NCI-H2029 treated with DMSO at 0.1 percent for 48 hours (cell line): ENCODE measurements at regions not wholly inside any gene's neighbourhood (a gene's known extent, or its start where the extent isn't known, plus 50 kb on each side); places are given as distances from the start of the nearest gene placed in this dataset.

Experiments
- DNase-seq: peaks from one replicate; lab custom pipeline; 2025; lab: John Stamatoyannopoulos, UW

- no peak for DNase-seq
These were observed 115.8 kb upstream of the SERTAD2 start for GRCh38 chr2:64769392-64770044.

- peak; percentile 29 for DNase-seq
These were observed 116.5 kb upstream of the SERTAD2 start for GRCh38 chr2:64770137-64770780.

DNA sequence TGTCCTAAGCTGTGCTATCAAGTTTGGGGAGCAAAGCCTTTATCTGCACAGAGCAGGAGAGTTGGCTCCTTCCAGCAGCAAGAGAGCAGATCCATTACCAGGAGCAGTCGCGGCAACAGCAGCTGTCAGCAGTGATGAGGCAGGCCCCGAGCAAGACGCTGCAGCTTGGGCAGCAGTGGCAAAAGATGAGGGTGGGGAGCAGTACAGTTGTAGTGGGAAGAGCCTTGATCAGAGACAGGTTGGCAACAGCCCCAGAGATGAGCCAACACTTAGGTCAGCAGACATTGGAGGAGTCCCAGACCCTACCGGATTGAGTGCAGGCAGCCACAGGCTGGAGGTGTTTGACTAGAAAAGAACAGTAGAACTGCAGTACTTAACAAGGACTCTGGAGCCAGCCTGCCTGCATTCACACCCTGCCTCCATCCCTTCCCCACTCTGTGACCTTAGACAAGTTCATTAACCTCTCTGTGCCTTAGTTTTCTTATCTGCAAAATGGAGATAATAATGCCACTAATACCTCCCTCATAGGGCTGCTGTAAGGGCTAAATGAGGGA lies 117.1 kb upstream of the SERTAD2 start:
- DNase-seq = peak; percentile 54

GRCh38 chr2:64771737-64772136 lies 118.0 kb upstream of the SERTAD2 start:
- no peak for DNase-seq

GRCh38 chr2:64773461-64774118 lies 119.9 kb upstream of the SERTAD2 start:
- DNase-seq = no peak

- no peak for DNase-seq
These were observed 124.1 kb upstream of the SERTAD2 start for GRCh38 chr2:64777841-64778240.

DNA sequence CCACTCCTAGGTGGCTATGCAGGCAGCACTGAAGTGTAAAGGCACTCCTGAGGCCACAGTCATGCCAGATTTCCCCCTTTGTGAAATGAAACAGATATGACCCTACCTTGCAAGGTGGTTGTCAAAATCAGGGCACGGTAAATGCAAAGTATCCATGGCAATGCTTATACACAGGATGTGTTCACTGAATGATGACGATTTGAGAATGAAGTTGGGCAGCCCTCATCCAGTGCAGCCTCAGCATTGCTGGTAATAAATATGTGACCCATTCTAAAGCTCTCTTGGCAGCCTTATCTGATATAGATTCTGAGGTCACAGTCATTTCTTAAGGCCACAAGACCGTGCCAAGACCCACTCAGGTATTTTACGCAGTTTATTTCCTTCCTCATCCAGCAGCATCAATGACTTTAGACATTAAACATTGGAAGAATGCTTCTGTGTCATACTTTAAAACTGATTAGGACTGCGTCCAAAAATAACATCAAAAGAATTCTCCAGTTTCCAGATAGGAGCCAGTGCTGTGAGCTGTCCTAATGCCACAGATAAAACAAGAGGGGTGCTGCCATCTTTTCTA lies 125.5 kb upstream of the SERTAD2 start:
- no peak for DNase-seq

DNA sequence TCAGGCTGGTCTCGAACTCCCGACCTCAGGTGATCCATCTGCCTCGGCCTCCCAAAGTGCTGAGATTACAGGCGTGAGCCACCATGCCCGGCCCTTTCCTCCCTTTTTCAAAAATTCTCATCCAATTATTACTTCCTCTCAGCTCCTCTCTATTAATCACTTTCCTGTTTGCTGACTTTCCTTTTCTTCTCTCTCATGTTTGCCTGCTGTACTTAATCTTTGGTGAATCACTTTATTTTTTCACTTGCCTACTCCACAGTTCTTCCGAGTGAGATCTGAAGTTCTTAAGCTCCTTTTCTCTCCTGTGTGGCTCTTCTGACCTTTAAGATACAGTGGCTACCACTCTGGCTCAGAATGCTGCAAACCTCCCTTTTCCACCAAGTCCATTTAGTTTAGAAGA lies 126.3 kb upstream of the SERTAD2 start:
- DNase-seq = no peak

DNA sequence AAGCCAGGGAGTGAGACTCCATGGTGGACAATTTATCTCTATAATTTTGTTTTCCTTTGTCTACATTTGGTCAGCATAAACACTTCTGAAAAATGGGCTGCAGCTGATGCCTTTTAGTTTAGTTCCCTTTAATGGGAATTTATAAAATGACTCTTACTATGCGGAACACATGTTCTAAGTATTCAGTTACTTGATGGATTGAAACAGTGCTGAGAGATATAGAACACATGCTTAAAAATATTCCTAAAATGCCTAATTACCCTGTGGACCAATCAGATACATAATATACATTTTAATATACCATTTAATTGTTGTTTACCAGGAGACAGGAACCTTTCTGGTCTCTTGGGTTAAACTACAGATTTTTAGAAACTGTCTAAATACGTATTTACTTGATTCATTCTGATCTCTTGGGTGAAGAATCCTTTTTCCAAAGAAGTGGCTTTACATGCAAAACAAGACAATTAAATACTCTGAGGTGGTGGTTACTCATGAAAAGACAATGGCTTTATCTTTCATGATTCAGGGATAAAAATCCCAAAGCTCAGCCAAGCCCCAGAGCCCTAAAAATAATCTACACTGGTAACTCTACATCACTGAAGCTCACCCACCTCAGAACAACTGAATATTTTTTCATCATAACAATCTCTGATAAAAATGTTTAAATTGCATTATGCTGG lies 128.1 kb upstream of the SERTAD2 start:
- no peak for DNase-seq

- DNase-seq = no peak
These were observed 130.7 kb upstream of the SERTAD2 start for GRCh38 chr2:64784168-64785061.

DNA sequence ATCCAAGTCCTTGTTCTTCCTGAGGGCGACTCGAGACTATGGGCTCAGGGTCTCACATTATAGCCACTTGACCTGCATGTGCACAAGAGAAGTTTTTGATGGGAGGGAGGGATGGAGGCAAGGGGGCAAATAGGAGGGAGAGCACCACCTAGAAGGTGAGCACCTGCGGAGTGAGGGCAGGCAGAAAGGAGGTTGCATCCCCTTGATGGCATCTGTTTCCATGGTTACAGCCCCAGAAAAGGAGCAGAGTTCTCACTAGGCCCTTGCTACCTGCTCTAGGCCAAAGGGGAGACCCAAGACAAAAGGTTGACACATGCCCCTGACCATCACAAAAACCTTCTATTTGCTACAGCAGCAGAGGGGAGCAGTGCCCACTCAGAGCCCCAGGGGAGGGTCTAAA lies 131.5 kb upstream of the SERTAD2 start:
- no peak for DNase-seq

DNA sequence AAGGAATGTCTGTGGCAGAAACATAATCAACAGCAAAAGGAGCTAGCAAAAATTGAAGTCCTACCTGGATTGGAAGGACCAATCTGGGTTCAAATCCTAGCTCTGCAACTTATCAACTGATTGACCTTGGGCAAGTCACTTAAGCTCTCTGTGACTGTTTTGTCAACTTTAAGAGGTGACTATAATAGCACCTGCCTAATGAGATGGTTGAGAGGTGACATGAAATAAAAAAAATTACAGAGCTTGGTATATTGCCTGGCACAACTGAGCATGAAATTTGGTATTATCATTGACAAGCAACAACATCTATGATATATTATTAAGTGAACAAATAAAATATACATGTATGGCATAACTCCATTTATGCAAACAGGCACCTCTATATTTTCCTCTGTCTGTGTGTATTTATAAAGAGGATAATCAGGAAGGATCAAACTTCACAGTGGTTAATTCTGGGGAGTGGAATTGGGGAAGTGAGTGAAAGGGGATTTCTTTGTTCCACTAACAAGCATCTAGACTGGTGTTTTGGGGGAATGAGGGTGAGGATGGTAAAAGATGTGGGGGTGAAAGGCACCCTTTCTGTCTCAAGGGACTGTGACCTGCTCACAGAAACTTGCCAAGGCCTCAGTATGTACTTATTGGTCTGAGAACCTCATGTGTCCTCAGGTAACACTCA lies 132.8 kb upstream of the SERTAD2 start:
- DNase-seq = no peak

- DNase-seq = no peak
These were observed 133.3 kb upstream of the SERTAD2 start for GRCh38 chr2:64787019-64787365.

- no peak for DNase-seq
These were observed 134.0 kb upstream of the SERTAD2 start for GRCh38 chr2:64787698-64788097.

- DNase-seq = no peak
These were observed 136.0 kb upstream of the SERTAD2 start for GRCh38 chr2:64789466-64790320.

- DNase-seq = no peak
These were observed 138.6 kb upstream of the SERTAD2 start for GRCh38 chr2:64792300-64792699.

DNA sequence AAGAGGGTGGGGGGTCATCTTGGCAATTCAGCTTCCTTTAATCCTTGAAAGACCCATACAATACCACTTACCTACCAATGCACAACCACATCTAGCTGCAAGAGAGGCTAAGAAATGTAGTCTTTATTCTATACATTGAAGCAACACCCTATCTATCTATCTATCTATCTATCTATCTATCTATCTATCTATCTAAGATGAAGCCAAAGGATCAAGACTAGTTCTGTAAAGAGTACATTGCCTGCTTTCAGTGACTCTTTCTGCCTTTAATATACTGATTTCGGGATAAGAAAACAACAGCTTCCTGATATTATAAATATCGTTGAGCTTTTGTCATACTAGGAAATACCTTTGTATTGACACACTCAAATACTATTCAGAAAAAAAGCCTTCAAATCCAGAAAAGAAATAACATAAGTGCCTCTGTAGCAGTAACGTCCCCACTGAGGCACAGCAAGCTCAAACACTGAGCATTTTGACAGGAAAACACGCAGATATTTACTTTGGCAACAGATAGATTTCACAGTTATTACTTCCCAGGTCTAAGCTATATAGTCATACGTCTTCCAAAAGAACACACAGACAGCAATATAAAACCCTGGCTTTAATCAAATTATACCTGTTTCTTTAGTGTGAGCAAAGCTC lies 139.4 kb upstream of the SERTAD2 start:
- DNase-seq = no peak

DNA sequence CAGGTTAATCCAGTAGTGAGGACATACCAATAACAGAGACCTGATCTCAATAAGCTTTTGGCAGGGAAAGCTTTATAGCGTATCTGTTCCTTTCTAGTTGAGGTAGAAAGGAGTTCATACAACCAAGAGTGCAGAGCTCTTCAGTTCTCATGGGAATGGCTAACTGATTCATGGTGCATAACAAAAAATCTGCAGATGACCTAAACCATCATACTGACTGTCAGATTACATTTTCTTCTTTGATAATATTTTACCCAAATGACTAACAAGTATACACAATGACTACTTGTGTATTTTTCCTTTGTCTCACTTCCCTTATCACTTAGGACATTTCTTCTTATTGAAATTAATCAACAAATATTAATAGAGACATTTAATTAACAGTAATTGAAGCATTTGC lies 140.0 kb upstream of the SERTAD2 start:
- no peak for DNase-seq

- no peak for DNase-seq
These were observed 140.8 kb upstream of the SERTAD2 start for GRCh38 chr2:64794426-64794995.
